ENCODE measurements at regions not wholly inside any gene's neighbourhood (a gene's known extent, or its start where the extent isn't known, plus 50 kb on each side); places are given as distances from the start of the nearest gene placed in this dataset.

- no peaks in the 10 kb centered on the region for H3K27me3 ChIP-seq
- H3K36me3 ChIP-seq: no peaks in the 10 kb centered on the region
- no peak overlapping the region for H3K27ac ChIP-seq
- H3K4me3 ChIP-seq: no peak overlapping the region
- 75 to 83% methylated on average over 3 of the region's 3 CpGs for WGBS, 2 donors
- no peak for DNase-seq
- TF ChIP-seq POLR2AphosphoS5 (IDR thresholded peaks at IDR 0.05): no peak
- TF ChIP-seq CTCF (IDR thresholded peaks at IDR 0.05): peak in 2 of 6 experiments; percentile 14 to 25
- no peak for TF ChIP-seq POLR2A (IDR thresholded peaks at IDR 0.05)
- no peak for TF ChIP-seq EP300 (IDR thresholded peaks at IDR 0.05)
- ATAC-seq (ENCODE audit: low FRiP score in 2 of 2): no peak
- H3K4me1 ChIP-seq: no peaks in the 10 kb centered on the region
- no peaks in the 10 kb centered on the region for H3K9me3 ChIP-seq
Observed at GRCh38 chr10:127679642-127680255, 57.2 kb upstream of the FOXI2 start.

Data from upper lobe of left lung (tissue), 6 donors.